ENCODE measurements at regions not wholly inside any gene's neighbourhood (a gene's known extent, or its start where the extent isn't known, plus 50 kb on each side); places are given as distances from the start of the nearest gene placed in this dataset.

DNA sequence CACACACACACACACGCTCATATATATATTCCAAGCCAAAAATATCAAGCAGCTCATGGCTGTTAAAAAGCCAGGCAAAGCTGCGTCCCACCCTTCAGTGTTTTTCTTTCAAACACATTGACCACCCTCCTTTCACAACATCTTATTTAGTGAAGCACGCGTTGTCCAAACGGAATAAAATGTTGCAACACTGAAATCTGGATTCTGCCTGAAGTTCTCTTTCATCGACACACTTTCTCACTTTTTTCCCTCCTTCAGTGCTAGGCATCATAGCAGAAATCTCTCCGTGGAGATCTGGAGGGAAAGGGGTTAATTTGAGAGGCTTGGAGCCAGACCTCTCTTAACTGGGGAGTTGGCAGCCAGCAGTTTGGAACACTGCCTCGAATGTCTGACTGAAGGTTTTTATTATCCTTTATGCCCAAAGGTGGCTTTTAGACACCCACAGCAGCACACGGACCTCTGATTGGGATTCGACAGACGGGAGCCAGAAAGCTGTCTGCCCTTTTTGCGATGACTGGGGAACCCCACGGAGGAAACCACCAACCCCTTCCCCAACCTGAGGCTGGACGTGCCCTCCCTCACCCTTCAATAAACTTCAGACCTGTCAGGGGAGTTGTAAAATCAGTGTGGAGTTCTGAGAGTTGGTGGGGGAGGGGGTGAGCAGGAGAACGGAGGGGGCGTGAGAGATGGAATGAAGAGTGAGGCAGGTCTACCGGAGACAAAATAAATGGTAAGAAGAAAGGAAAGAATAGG lies 833.6 kb upstream of the SOX9 start:
- in situ Hi-C loops (cut with HindIII; ENCODE audit: low sequenced_read_pairs): no loop called here

- in situ Hi-C loops (cut with HindIII; ENCODE audit: low sequenced_read_pairs): no loop called here
These were observed 828.8 kb upstream of the SOX9 start for GRCh38 chr17:71292006-71292405.

DNA sequence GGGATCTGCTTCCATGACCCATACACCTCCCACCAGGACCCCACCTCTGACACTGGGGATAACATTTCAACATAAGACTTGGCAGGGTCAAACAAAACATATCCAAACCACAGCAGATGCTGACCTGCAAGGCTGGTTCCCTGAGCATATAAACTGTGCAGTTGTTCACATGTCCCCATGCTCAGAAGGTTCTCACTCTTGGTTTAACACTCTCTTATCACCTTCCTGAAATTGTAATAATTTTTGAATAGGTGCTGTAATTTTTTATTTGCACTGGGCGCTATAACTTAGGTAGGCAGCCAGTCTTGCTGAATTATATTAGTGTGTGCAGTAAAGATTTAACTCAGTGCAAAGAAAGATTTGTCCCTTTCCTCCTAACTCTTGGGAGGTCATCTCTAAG lies 824.8 kb upstream of the SOX9 start:
- in situ Hi-C loops (cut with HindIII; ENCODE audit: low sequenced_read_pairs): no loop called here

DNA sequence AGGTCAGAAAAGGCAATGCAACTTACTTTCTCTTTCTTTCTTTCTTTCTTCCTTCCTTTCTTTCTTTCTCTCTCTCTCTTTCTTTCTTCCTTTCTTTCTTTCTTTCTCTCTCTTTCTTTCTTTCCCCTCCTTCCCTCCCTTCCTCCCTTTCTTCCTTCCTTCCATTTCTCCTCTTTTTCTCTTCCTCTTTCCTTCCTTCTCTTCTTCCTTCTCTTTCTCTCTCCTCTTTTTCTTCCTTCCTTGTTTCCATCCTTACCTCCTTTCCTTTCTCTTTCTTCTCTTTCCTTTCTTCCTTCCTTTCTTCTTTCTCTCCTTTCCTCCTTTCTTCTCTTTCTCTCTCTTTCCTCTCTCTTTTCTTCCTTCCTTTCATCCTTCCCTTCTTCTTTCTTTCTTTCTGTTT lies 819.8 kb upstream of the SOX9 start:
- in situ Hi-C loops (cut with HindIII; ENCODE audit: low sequenced_read_pairs): no loop called here

- in situ Hi-C loops (cut with HindIII; ENCODE audit: low sequenced_read_pairs): no loop called here
These were observed 817.9 kb upstream of the SOX9 start for GRCh38 chr17:71302721-71303549.

- in situ Hi-C loops (cut with HindIII; ENCODE audit: low sequenced_read_pairs): no loop called here
These were observed 816.2 kb upstream of the SOX9 start for GRCh38 chr17:71304498-71305158.

- in situ Hi-C loops (cut with HindIII; ENCODE audit: low sequenced_read_pairs): no loop called here
These were observed 807.0 kb upstream of the SOX9 start for GRCh38 chr17:71313866-71314265.

DNA sequence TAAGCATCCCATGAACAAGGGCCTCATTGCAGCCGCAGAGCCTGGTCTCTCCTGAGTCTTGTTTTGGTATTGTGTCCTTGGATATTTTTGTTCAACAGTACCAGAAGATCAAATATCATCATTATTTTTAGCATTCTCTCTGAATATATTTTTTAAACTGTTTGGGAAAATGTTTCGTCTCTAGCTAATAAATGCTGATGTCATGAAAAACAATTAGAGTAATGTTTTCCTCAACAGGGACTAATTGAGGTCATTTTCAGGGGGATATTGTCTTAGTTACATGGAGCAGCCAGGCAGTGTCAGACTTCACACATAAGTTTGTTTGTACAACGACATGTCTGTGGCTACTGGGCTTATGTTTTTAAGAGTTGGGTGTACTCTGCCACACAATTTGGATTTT lies 805.3 kb upstream of the SOX9 start:
- in situ Hi-C loops (cut with HindIII; ENCODE audit: low sequenced_read_pairs): no loop called here

- in situ Hi-C loops (cut with HindIII; ENCODE audit: low sequenced_read_pairs): no loop called here
These were observed 804.5 kb upstream of the SOX9 start for GRCh38 chr17:71316176-71316897.

GRCh38 chr17:71320009-71320796 lies 800.6 kb upstream of the SOX9 start:
- in situ Hi-C loops (cut with HindIII; ENCODE audit: low sequenced_read_pairs): no loop called here

- in situ Hi-C loops (cut with HindIII; ENCODE audit: low sequenced_read_pairs): no loop called here
These were observed 795.7 kb upstream of the SOX9 start for GRCh38 chr17:71325117-71325516.

DNA sequence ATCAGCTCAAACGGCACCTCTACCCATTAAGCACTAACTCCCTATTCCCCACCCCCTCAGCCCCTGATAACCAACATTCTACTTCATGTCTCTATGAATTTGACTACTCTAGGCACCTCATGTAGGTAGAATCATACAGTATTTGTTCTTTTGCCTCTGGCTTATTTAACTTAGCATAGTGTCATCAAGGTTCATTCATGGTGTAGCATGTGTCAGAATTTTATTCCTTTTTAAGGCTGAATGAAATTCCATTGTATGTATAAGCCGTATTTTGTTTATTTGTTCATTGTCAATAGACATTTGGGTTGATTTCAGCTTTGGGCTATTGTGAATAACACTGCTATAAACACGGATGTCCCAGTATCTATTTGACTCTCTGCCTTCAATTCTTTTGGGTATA lies 794.9 kb upstream of the SOX9 start:
- in situ Hi-C loops (cut with HindIII; ENCODE audit: low sequenced_read_pairs): no loop called here

DNA sequence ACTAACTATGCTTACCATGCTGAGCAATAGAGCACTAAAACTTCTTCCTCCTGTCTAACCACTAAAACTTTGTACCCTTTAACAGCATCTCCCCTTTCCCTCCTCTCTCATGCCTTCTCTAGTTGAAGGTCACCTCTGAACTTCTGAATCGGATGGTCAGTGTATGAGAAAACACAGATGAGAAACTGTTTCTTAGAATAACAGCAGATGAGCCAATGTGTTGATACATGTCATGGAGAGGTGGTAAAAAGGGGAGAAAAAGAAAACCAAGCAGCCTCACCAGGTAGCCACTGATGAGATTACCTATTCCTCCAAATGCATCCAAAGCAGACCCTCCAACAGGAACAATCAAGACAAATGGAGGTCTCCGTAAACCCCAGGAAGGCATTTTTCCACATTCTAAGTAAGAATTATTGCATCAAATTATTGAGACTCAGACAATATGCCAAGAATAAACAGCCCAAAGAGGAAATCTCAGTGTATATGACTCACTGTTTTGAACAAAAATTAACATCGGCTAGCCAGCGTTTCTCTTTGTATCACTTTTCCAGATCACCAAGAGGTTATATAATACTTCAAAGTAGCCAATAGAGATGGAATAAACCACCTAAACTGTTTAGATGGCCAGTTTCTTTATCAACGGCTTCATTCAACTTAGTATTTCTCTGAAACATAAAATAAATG lies 793.3 kb upstream of the SOX9 start:
- in situ Hi-C loops (cut with HindIII; ENCODE audit: low sequenced_read_pairs): no loop called here

DNA sequence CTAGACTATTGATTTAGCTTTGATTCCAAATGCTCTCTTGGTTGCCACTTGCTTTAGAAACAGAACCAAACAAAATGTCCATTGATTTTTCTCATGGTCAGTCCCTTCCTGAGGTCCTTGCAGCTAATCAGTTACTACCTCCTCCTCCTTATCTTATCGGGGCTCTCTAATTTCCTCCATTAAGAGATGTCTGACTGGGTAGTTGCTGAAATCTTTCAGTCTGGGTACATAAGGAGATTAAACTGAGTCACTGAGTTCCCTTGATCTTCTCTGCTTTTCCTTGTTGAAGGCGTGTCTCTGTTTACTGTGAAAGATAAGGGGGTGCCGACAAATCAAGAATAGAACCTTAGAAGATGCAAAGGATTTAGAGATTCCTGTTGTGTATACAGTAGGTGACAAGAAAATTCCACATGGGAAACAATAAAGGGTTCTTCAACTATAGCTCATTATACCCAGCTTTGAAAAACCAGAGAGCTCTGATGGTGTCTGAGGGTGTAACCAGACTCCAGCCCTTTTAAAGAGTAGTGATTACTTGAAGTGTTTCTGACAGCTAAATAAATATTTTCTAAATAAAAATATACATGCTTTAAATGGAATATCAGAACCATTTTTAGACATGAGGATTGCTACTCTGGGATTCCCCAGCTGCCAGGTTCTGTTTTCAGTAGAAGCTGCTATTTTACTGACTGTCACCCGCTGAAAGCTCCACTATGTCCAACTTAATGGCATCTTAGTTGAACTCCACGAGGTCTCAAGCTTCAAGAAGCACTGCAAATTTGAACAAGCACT lies 791.3 kb upstream of the SOX9 start:
- in situ Hi-C loops (cut with HindIII; ENCODE audit: low sequenced_read_pairs): no loop called here

DNA sequence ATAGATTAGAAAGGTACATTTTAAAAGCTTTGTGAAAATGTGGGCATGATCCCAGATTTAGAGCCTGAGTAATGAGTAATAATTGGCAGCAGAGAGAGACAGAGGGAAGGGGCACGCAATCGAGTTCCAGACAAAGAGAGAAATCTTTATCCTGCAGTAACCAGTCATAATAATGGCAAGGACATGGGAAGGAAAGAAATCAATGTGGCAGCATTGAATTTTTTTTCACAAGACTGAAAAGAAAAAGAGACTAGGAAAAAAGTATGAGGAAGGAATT lies 790.8 kb upstream of the SOX9 start:
- in situ Hi-C loops (cut with HindIII; ENCODE audit: low sequenced_read_pairs): no loop called here

- in situ Hi-C loops (cut with HindIII; ENCODE audit: low sequenced_read_pairs): no loop called here
These were observed 789.0 kb upstream of the SOX9 start for GRCh38 chr17:71331754-71332325.

- in situ Hi-C loops (cut with HindIII; ENCODE audit: low sequenced_read_pairs): no loop called here
These were observed 786.6 kb upstream of the SOX9 start for GRCh38 chr17:71334048-71334751.

- in situ Hi-C loops (cut with HindIII; ENCODE audit: low sequenced_read_pairs): no loop called here
These were observed 785.6 kb upstream of the SOX9 start for GRCh38 chr17:71335212-71335611.

Measured in DLD1 (cell line).